Natural killer cell treated with Interleukin-12 subunit alpha and Interleukin-12 subunit beta and Interleukin-15 and Interleukin-18, amount 100 ng/mL, for 72 hours (primary cell): ENCODE measurements at regions not wholly inside any gene's neighbourhood (a gene's known extent, or its start where the extent isn't known, plus 50 kb on each side); places are given as distances from the start of the nearest gene placed in this dataset.
A peak's percentile ranks its signal among the peaks of the same experiment; 100 is the strongest.
"Not testable (repeated sequence)": the region's sequence is repeated elsewhere in the genome, so short reads cannot be mapped to it uniquely, and the experiment has no call there.

Experiments
- ATAC-seq, 2 donors: fragments of 150-1000 bp; cut with Tn5 transposase in 1 of 2; sonication (Bioruptor Pico), chemical (Tn5 transposase) in 1 of 2; 2 replicates each; pipeline ENCODE4 v1.10.0; 2021
- DNase-seq: peaks from one replicate; pipeline ENCODE4 v3.0.0; 2022; ENCODE audit warnings: low spot score
- H3K27ac Mint-ChIP-seq, 2 donors: 1 replicate in 1 of 2; 2 replicates in 1 of 2; pipeline ENCODE4 v1.8.0; 2022; ENCODE audit warnings: mixed read lengths in 2 of 2, mild to moderate bottlenecking in 1 of 2, moderate library complexity in 1 of 2
- H3K27me3 Mint-ChIP-seq, 2 donors: 1 replicate in 1 of 2; 2 replicates in 1 of 2; pipeline ENCODE4 v1.8.0; 2022; ENCODE audit warnings: mixed read lengths in 2 of 2
- H3K36me3 Mint-ChIP-seq: one replicate; pipeline ENCODE4 v1.8.0; 2022; ENCODE audit warnings: mixed read lengths
- H3K4me1 Mint-ChIP-seq, 2 donors: 1 replicate in 1 of 2; 2 replicates in 1 of 2; pipeline ENCODE4 v1.8.0; 2022; ENCODE audit warnings: low read depth in 2 of 2, mixed read lengths in 2 of 2, mild to moderate bottlenecking in 1 of 2
- H3K4me3 Mint-ChIP-seq: one replicate; pipeline ENCODE4 v1.8.0; 2022; ENCODE audit warnings: mixed read lengths
- H3K9me3 Mint-ChIP-seq: 2 replicates; pipeline ENCODE4 v1.8.0; 2022; ENCODE audit warnings: mixed read lengths

GRCh38 chr3:75579536-75579935 lies 84.6 kb upstream of the FRG2C start:
- ATAC-seq, DNase-seq: not testable (repeated sequence)
- H3K27me3 Mint-ChIP-seq: peaks cover 28 to 34% of the 10 kb centered on the region in 2 donors

GRCh38 chr3:75579981-75580782 lies 83.9 kb upstream of the FRG2C start:
- DNase-seq: peak; percentile 65
- Mint-ChIP-seq H3K4me3 (peak overlapping the region; percentile 22), H3K27me3 (peaks cover 26 to 34% of the 10 kb centered on the region in 2 donors), H3K4me1 (peaks cover 6 to 11% of the 10 kb centered on the region in 2 donors)
- H3K9me3 Mint-ChIP-seq, ATAC-seq, H3K27ac Mint-ChIP-seq, H3K36me3 Mint-ChIP-seq: not testable (repeated sequence)

More at GRCh38 chr3:75579536-75579935, 84.6 kb upstream of the FRG2C start:
- peak overlapping the region; percentile 80 for H3K4me3 Mint-ChIP-seq
- H3K4me1 Mint-ChIP-seq: peaks cover 6 to 11% of the 10 kb centered on the region in 2 donors
- H3K27ac Mint-ChIP-seq, H3K9me3 Mint-ChIP-seq, H3K36me3 Mint-ChIP-seq: not testable (repeated sequence)

GRCh38 chr3:75582536-75582935 lies 81.6 kb upstream of the FRG2C start:
- not testable (repeated sequence) for H3K27ac Mint-ChIP-seq, ATAC-seq, H3K4me3 Mint-ChIP-seq, H3K9me3 Mint-ChIP-seq, DNase-seq, H3K36me3 Mint-ChIP-seq
- Mint-ChIP-seq H3K4me1 (peaks cover 6 to 11% of the 10 kb centered on the region in 2 donors), H3K27me3 (peaks cover 30 to 44% of the 10 kb centered on the region in 2 donors)

GRCh38 chr3:75583116-75583515 lies 81.0 kb upstream of the FRG2C start:
- Mint-ChIP-seq H3K4me1 (peaks cover 6 to 11% of the 10 kb centered on the region in 2 donors), H3K27me3 (peaks cover 30 to 44% of the 10 kb centered on the region in 2 donors)
- H3K27ac Mint-ChIP-seq, DNase-seq, H3K36me3 Mint-ChIP-seq, ATAC-seq, H3K4me3 Mint-ChIP-seq, H3K9me3 Mint-ChIP-seq: not testable (repeated sequence)

GRCh38 chr3:75587695-75588094 lies 76.4 kb upstream of the FRG2C start:
- DNase-seq, ATAC-seq, H3K4me3 Mint-ChIP-seq, H3K4me1 Mint-ChIP-seq, H3K9me3 Mint-ChIP-seq, H3K27ac Mint-ChIP-seq, H3K36me3 Mint-ChIP-seq: not testable (repeated sequence)
- H3K27me3 Mint-ChIP-seq: peaks cover 11 to 17% of the 10 kb centered on the region in 2 donors

- not testable (repeated sequence) for H3K4me1 Mint-ChIP-seq, H3K9me3 Mint-ChIP-seq, H3K36me3 Mint-ChIP-seq
Observed at GRCh38 chr3:75590382-75590781, 73.7 kb upstream of the FRG2C start.

GRCh38 chr3:75604286-75604934 lies 59.7 kb upstream of the FRG2C start:
- not testable (repeated sequence) for H3K27me3 Mint-ChIP-seq, H3K9me3 Mint-ChIP-seq, H3K4me3 Mint-ChIP-seq, ATAC-seq, DNase-seq, H3K4me1 Mint-ChIP-seq, H3K27ac Mint-ChIP-seq, H3K36me3 Mint-ChIP-seq

More at GRCh38 chr3:75590382-75590781, 73.7 kb upstream of the FRG2C start:
- H3K27ac Mint-ChIP-seq, H3K27me3 Mint-ChIP-seq, DNase-seq, H3K4me3 Mint-ChIP-seq, ATAC-seq: not testable (repeated sequence)

- not testable (repeated sequence) for DNase-seq, H3K4me1 Mint-ChIP-seq, H3K9me3 Mint-ChIP-seq, ATAC-seq, H3K27me3 Mint-ChIP-seq, H3K27ac Mint-ChIP-seq, H3K36me3 Mint-ChIP-seq, H3K4me3 Mint-ChIP-seq
Observed at GRCh38 chr3:75607996-75608395, 56.1 kb upstream of the FRG2C start.

- H3K27me3 Mint-ChIP-seq, H3K27ac Mint-ChIP-seq, ATAC-seq, H3K9me3 Mint-ChIP-seq, H3K4me3 Mint-ChIP-seq, H3K36me3 Mint-ChIP-seq, H3K4me1 Mint-ChIP-seq, DNase-seq: not testable (repeated sequence)
Observed at GRCh38 chr3:75609598-75609997, 54.5 kb upstream of the FRG2C start.

GRCh38 chr3:75610773-75611172 lies 53.4 kb upstream of the FRG2C start:
- H3K4me3 Mint-ChIP-seq: no peak overlapping the region
- no peaks in the 10 kb centered on the region for H3K4me1 Mint-ChIP-seq
- no peaks in the 10 kb centered on the region for H3K36me3 Mint-ChIP-seq
- DNase-seq (no peak), ATAC-seq (no peak)
- H3K27me3 Mint-ChIP-seq: no peaks in the 10 kb centered on the region
- H3K27ac Mint-ChIP-seq: no peak overlapping the region
- no peaks in the 10 kb centered on the region for H3K9me3 Mint-ChIP-seq

GRCh38 chr3:75611724-75612460 lies 52.2 kb upstream of the FRG2C start:
- H3K4me1 Mint-ChIP-seq, H3K36me3 Mint-ChIP-seq, DNase-seq, H3K4me3 Mint-ChIP-seq, H3K27ac Mint-ChIP-seq, H3K27me3 Mint-ChIP-seq, H3K9me3 Mint-ChIP-seq, ATAC-seq: not testable (repeated sequence)
